ENCODE measurements at regions not wholly inside any gene's neighbourhood (a gene's known extent, or its start where the extent isn't known, plus 50 kb on each side); places are given as distances from the start of the nearest gene placed in this dataset.
"Not testable (repeated sequence)": the region's sequence is repeated elsewhere in the genome, so short reads cannot be mapped to it uniquely, and the experiment has no call there.

DNA sequence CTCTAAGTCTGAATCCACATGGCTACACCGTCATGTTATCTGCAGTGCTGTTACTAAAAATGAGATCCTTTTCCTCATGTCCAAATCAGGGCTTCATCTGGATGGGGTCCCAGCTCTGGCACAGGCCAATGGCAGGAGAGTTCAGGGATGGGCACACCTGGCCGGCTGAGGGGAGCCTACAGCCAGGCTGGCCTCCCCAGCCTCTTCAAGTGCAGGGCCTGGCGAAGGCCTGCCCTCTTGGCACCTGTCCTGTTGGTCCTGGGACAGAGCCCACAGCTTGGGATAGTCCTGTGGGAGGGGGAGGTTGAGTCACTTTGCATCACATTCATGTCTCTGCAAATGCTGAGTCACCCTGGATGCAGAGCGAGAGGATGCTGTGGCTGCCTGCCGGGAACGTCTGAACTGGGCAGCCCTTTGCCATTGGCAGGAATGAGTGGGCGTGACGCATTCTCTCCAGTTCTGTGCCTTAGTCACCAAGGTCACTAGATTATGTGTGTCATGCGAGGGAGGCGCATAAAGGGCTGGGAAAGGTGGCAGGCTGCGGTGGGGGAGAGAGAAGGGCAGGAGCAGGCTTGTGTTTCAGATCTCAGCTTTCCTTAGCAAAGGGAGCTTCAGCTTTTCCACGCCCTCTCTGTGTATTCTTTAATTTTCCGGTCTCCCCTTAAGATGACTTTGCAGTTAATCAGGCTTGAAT, 223.2 kb upstream of the ECI2 start:
- peak; percentile 99 to 100 for DNase-seq (ENCODE audit: low read depth in 2 of 2)

- DNase-seq (ENCODE audit: low read depth in 2 of 2), result not testable (repeated sequence)
Observed at GRCh38 chr6:4357660-4358152, 222.3 kb upstream of the ECI2 start.

- DNase-seq (ENCODE audit: low read depth in 2 of 2), result no peak
Observed at GRCh38 chr6:4356899-4357659, 221.7 kb upstream of the ECI2 start.

DNA sequence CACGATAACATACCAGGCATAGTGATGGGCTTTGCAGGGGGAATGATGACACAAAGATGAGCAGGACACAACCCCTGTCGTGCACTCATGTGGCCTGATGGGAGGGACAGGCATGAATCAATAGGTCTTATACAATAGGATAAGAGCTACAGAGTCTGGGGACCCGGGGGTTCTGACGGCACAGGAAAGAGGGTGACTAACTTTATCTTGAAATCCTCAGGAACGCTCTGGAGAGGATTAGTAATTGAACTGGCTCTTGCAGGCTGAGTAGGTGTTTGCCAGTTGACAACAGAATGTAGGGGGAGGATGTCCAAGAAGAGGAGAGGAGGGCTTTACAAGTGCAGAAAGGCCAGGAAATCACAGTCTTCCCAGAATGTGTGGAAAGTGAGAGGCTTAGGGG, 219.9 kb upstream of the ECI2 start:
- peak in 1 of 2 donors; percentile 90 for DNase-seq (ENCODE audit: low read depth in 2 of 2)

DNA sequence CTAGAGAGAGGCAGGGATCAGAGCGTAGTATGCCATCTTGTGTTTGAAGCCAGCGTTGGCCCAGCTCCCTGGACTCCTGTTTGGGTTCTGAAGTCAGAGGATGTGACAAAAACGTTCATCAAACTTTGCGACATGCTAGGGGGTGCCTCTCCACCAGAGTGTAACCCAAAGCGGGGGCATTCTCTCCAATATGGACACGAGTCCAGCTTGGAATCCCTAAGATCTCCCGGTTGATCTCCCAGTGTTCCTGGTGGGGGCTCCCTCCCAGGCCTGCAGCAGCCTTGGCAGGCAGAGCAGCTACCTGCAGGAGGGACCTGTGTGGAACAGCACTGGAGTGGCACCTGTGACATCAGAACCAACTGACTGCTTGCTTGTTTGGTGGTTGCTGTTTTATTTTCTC, 218.8 kb upstream of the ECI2 start:
- DNase-seq (ENCODE audit: low read depth in 2 of 2), result no peak

DNA sequence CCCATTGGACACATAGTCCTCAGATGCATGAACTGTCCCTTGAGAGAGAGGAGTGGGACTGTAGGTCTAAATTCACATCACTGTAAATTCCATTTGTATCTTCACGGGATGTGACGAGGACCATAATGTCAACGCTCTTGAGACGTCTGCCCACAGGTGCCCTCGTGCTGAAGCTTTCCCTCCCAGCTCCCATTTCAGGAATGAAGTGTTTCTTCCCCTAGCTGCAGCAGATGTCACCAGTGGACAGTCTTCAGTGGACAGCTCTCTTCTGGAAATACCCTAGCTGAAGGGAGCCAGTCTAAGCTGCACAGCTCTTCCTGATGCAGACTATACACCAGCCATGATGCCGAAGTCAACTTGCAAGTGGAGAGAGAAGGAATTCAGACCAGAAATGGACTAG, 217.4 kb upstream of the ECI2 start:
- DNase-seq (ENCODE audit: low read depth in 2 of 2), result peak; percentile 29 to 58

GRCh38 chr6:4352322-4352669, 216.9 kb upstream of the ECI2 start:
- DNase-seq (ENCODE audit: low read depth in 2 of 2), result no peak

GRCh38 chr6:4351520-4352321, 216.3 kb upstream of the ECI2 start:
- DNase-seq (ENCODE audit: low read depth in 2 of 2), result peak; percentile 78 to 94

GRCh38 chr6:4350567-4351519, 215.5 kb upstream of the ECI2 start:
- DNase-seq (ENCODE audit: low read depth in 2 of 2), result peak; percentile 97 to 99

DNA sequence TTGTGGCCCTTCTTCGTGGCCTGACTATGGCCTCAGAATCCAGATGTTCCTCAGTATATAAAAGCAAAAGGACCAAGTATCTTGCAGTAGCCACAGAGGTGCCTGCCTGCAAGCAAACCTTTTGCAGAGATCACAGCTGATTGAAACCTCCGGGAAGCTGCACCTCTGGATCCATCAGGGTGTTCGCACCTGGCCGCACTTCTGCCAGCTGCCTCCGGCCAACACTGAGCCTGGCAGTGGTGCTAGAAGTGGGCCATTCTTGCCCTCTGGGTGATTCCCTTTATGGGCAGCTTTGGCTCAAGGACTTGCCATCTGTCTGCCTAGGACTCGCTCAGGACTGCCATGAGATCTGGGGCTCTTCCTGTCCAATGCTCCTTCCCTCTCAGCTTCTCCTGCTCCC, 214.6 kb upstream of the ECI2 start:
- no peak for DNase-seq (ENCODE audit: low read depth in 2 of 2)

GRCh38 chr6:4349323-4349722, 213.9 kb upstream of the ECI2 start:
- DNase-seq (ENCODE audit: low read depth in 2 of 2), result no peak

DNA sequence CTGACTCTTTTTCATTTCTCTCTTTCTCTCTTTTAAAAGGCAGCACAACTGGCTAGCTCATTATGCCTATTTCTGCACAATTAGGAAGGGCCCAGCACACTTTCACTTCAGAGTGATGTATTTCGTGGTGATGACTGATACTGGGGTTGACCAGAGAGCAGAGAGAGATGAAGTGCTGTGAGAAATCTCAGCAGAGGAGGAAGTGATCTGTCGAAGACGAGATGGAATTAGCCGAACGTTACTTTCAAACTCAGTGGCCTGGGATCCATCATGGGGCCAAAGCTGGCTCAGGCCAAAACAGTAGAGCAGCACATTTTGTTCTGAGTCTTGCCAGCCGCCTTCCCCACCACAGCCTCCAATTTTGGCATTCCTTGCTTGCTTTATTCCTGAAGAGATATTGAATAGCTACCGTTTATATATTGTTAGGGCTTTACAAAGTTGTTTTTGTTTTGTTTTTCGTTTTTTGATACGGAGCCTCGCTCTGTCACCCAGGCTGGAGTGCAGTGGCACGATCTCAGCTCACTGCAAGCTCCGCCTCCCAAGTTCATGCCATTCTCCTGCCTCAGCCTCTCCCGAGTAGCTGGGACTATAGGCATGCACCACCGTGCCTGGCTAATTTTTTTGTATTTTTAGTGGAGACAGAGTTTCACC, 213.2 kb upstream of the ECI2 start:
- no peak for DNase-seq (ENCODE audit: low read depth in 2 of 2)

GRCh38 chr6:4347877-4348276, 212.5 kb upstream of the ECI2 start:
- DNase-seq (ENCODE audit: low read depth in 2 of 2), result no peak

DNA sequence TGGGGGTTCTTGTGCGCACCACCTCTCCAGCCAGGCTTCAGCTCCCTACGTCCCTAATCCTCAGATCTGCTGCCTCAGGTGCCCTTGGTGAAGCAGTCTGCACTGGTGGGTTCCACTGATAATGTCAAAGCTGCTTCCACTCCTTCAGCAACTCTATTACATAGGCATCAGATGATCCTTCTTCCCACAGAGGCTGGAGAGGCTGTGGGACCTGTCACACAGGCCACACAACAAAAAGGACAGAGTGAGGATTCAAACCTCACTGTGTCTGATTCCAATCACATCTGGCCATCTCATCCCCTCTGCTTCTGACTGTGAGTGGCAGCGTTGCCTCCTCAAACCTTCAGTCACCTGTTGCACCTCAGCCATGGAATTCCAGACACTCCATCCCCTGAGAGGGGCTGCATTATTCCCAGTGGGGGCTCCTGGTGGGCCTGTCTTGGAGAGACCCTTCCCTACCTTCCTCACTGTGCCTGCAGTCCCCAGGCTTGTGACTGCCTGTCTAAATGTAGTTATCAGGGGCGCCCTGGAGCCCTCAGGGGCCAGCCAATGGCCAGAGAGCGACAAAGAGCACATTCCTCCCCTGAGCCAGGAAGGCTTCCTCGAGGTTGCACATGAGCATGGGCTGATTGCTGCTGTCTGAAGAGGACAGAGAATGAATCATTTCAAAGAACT, 211.4 kb upstream of the ECI2 start:
- no peak for DNase-seq (ENCODE audit: low read depth in 2 of 2)

DNA sequence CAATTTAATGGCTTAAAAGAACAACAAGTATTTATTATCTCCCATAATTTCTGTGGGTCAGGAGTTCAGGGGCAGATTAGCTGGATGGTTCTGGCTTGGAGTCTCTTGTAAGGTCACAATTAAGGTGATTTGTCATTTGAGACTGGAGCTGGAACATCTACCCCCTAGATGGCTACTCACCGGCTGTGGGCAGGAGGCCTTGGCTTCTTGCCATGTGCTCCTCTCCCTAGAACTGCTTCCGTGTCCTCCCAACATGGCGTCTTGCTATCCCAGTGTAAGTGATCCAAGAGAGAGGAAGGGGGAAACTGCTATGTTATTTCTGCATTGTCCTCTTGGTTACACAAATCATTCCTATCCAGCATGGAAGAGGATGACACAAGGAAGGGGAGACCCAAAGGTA, 210.2 kb upstream of the ECI2 start:
- DNase-seq (ENCODE audit: low read depth in 2 of 2), result no peak

- DNase-seq (ENCODE audit: low read depth in 2 of 2), result no peak
Observed at GRCh38 chr6:4344317-4344899, 209.0 kb upstream of the ECI2 start.

DNA sequence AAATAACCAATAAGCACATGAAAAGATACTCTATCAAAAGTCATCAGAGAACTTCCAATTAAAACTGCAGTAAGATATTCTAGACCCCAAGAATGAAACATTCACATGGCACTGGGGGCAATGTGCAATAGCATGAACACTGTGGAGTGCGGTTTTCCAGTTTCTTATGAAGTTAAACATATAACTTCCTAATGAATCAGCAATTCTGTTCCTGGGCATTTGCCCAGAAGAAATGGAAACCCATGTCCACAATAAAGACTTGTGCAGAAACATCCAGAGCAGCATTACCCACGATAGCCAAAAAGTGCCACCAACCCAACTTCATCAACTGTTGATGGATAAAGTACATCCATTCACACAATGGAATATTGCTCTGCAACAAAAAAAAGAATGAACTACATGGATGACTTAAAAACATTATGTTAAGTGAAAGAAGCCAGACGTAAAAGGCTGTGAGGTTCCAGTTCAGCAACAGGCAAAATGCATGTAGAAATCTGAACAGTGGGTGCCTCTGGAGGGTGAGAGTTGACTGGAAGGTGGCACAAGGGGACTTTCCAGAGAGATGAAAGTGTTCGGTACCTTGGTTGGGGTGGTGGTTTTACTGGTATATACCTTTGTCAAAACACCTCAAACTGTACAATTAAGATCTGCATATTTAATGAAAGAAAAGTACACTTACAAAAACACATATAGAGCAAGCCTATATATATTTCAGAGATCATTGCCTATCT, 207.2 kb upstream of the ECI2 start:
- DNase-seq (ENCODE audit: low read depth in 2 of 2), result no peak

- no peak for DNase-seq (ENCODE audit: low read depth in 2 of 2)
Observed at GRCh38 chr6:4341078-4341797, 205.9 kb upstream of the ECI2 start.
